ENCODE measurements at regions not wholly inside any gene's neighbourhood (a gene's known extent, or its start where the extent isn't known, plus 50 kb on each side); places are given as distances from the start of the nearest gene placed in this dataset.
"Not testable (repeated sequence)": the region's sequence is repeated elsewhere in the genome, so short reads cannot be mapped to it uniquely, and the experiment has no call there.

GRCh38 chr5:74441616-74442015, 198.9 kb downstream of the ENC1 start:
- DNase-seq: no peak
- Histone ChIP-seq H3K36me3 (no peaks in the 10 kb centered on the region), H3K4me3 (no peak overlapping the region), H3K9ac (ENCODE audit: low read depth in 2 of 2, low read length in 2 of 2) (no peak overlapping the region), H3K9me3 (no peaks in the 10 kb centered on the region), H3K27me3 (no peaks in the 10 kb centered on the region), H3K4me1 (no peaks in the 10 kb centered on the region), H3K27ac (no peak overlapping the region)
- intact Hi-C loops (cut with DNase I): no loop called here
- TF ChIP-seq CTCF (IDR thresholded peaks at IDR 0.05): no peak

GRCh38 chr5:74440341-74440740, 200.2 kb downstream of the ENC1 start:
- Histone ChIP-seq H3K27ac (no peak overlapping the region), H3K36me3 (no peaks in the 10 kb centered on the region), H3K9ac (ENCODE audit: low read depth in 2 of 2, low read length in 2 of 2) (no peak overlapping the region), H3K4me1 (no peaks in the 10 kb centered on the region), H3K9me3 (no peaks in the 10 kb centered on the region), H3K4me3 (no peak overlapping the region), H3K27me3 (no peaks in the 10 kb centered on the region)
- no peak for DNase-seq
- intact Hi-C loops (cut with DNase I): no loop called here
- TF ChIP-seq CTCF (IDR thresholded peaks at IDR 0.05): no peak

- DNase-seq; H3K36me3 ChIP-seq; H3K9ac ChIP-seq (ENCODE audit: low read depth in 2 of 2, low read length in 2 of 2); H3K27me3 ChIP-seq; intact Hi-C loops (cut with DNase I); H3K9me3 ChIP-seq; H3K4me1 ChIP-seq; H3K27ac ChIP-seq; H3K4me3 ChIP-seq: not testable (repeated sequence)
These were observed 202.7 kb downstream of the ENC1 start for GRCh38 chr5:74437870-74438269.

- intact Hi-C loops (cut with DNase I): no loop called here
These were observed 206.4 kb downstream of the ENC1 start for GRCh38 chr5:74433896-74434829.

GRCh38 chr5:74433255-74433895, 207.2 kb downstream of the ENC1 start:
- DNase-seq: no peak
- Histone ChIP-seq H3K4me1 (no peaks in the 10 kb centered on the region), H3K27me3 (no peaks in the 10 kb centered on the region), H3K9me3 (no peaks in the 10 kb centered on the region), H3K36me3 (no peaks in the 10 kb centered on the region), H3K27ac (no peak overlapping the region), H3K4me3 (no peak overlapping the region), H3K9ac (ENCODE audit: low read depth in 2 of 2, low read length in 2 of 2) (no peak overlapping the region)
- no peak for TF ChIP-seq CTCF (IDR thresholded peaks at IDR 0.05)
- intact Hi-C loops (cut with DNase I): no loop called here

More at GRCh38 chr5:74433896-74434829, 206.4 kb downstream of the ENC1 start:
- H3K4me3 ChIP-seq: no peak overlapping the region
- H3K9me3 ChIP-seq: no peaks in the 10 kb centered on the region
- no peaks in the 10 kb centered on the region for H3K4me1 ChIP-seq
- TF ChIP-seq CTCF (IDR thresholded peaks at IDR 0.05): no peak
- DNase-seq: no peak
- no peak overlapping the region for H3K27ac ChIP-seq
- H3K9ac ChIP-seq (ENCODE audit: low read depth in 2 of 2, low read length in 2 of 2): no peak overlapping the region
- H3K36me3 ChIP-seq: no peaks in the 10 kb centered on the region
- no peaks in the 10 kb centered on the region for H3K27me3 ChIP-seq

GRCh38 chr5:74432721-74433120, 207.8 kb downstream of the ENC1 start:
- H3K9ac ChIP-seq (ENCODE audit: low read depth in 2 of 2, low read length in 2 of 2): no peak overlapping the region
- no peak overlapping the region for H3K4me3 ChIP-seq
- no peaks in the 10 kb centered on the region for H3K36me3 ChIP-seq
- H3K27me3 ChIP-seq: no peaks in the 10 kb centered on the region
- no peak overlapping the region for H3K27ac ChIP-seq
- no peak for TF ChIP-seq CTCF (IDR thresholded peaks at IDR 0.05)
- no peaks in the 10 kb centered on the region for H3K9me3 ChIP-seq
- intact Hi-C loops (cut with DNase I): no loop called here
- no peaks in the 10 kb centered on the region for H3K4me1 ChIP-seq
- no peak for DNase-seq

Measured in colonic mucosa (tissue), 4 donors.